ENCODE measurements at regions not wholly inside any gene's neighbourhood (a gene's known extent, or its start where the extent isn't known, plus 50 kb on each side); places are given as distances from the start of the nearest gene placed in this dataset.

- TF ChIP-seq EHF (CRISPR knock-in tag; IDR thresholded peaks at IDR 0.05): no peak
- TF ChIP-seq CTCF (IDR thresholded peaks at IDR 0.05): no peak
- TF ChIP-seq ESRRA (IDR thresholded peaks at IDR 0.05; ENCODE audit: borderline replicate concordance, low read length): no peak
- TF ChIP-seq RFX5 (IDR thresholded peaks at IDR 0.05): no peak
- no peak for TF ChIP-seq BHLHE40 (IDR thresholded peaks at IDR 0.05; ENCODE audit: low read depth, low read length)
- no peak for TF ChIP-seq EHMT2 (IDR thresholded peaks at IDR 0.05; ENCODE audit: low read depth)
- no peak for TF ChIP-seq BCL3 (IDR thresholded peaks at IDR 0.05)
Observed at GRCh38 chr4:111855308-111855707, 289.9 kb upstream of the FAM241A start.
